ENCODE measurements at regions not wholly inside any gene's neighbourhood (a gene's known extent, or its start where the extent isn't known, plus 50 kb on each side); places are given as distances from the start of the nearest gene placed in this dataset.

DNA sequence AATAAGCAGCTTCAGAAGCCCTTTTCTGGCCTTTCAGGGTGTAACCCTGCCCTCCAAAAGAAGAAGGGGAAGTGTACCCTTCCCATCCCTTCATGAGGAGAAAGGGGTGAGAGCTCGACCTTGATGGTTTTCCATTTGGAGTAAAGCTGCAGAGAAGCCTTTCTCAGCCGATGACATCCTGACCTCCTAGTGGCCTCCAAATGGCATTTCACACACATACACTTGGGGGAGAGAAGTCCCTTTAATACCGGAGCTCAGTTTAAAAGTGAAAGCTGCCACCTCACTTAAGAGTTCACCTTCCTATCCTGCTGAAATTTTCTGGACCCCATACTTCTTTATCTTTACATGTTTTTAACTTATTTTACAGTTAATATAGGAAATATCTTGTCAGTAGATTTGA lies 716.7 kb downstream of the DCDC2C start:
- TF ChIP-seq GATA1 (IDR thresholded peaks at IDR 0.05; ENCODE audit: low read depth, low read length) (no peak), POLR2A (IDR thresholded peaks at IDR 0.05; ENCODE audit: low read length) (no peak)
